ENCODE measurements at regions not wholly inside any gene's neighbourhood (a gene's known extent, or its start where the extent isn't known, plus 50 kb on each side); places are given as distances from the start of the nearest gene placed in this dataset.

DNA sequence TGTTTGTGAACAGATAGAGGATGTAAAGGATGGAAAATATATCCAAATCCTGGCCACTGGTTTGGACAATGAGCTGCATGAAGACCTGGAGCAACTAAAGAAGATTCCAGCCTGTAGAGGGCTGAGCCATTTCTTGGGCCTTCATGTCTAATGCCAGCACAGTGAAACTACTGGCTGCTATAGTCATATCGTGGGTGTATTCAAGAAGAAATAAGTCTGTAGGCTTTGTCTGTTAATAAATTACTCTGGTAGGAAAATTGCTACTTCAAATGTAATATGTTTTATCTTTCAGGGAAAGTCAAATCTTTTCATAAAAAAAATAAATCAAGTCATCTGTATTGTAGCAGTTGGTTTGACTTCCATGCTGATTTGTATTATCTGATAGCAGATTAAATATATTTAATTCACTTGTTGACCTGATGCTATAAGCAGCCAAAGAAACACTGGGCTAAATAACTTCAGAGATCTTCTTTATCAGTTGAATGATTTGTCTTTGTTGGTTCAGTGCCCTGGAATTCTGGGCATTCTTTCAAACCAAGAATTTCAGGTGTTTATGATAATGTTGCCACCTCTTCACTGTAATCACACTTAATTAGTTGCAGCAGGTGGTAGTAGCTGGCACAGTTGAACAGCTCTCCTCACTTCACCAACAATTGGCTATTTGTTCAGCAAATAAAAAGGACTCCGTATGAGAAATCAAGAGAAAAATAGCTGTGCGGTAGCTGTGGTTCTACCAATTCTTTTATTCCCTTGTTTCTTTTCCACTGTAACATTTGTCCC, 1109.5 kb downstream of the NSUN3 start:
- H3K27me3 ChIP-seq (replicated peaks; ENCODE audit: control insufficient read depth, insufficient read depth, low read length): no peaks in the 10 kb centered on the region
- no peak overlapping the region for H3K4me3 ChIP-seq (replicated peaks; ENCODE audit: low read depth, low read length)
- TF ChIP-seq, protein P1, sequence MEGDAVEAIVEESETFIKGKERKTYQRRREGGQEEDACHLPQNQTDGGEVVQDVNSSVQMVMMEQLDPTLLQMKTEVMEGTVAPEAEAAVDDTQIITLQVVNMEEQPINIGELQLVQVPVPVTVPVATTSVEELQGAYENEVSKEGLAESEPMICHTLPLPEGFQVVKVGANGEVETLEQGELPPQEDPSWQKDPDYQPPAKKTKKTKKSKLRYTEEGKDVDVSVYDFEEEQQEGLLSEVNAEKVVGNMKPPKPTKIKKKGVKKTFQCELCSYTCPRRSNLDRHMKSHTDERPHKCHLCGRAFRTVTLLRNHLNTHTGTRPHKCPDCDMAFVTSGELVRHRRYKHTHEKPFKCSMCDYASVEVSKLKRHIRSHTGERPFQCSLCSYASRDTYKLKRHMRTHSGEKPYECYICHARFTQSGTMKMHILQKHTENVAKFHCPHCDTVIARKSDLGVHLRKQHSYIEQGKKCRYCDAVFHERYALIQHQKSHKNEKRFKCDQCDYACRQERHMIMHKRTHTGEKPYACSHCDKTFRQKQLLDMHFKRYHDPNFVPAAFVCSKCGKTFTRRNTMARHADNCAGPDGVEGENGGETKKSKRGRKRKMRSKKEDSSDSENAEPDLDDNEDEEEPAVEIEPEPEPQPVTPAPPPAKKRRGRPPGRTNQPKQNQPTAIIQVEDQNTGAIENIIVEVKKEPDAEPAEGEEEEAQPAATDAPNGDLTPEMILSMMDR (IDR thresholded peaks at IDR 0.05; ENCODE audit: insufficient read depth, low read length, poor library complexity, severe bottlenecking): no peak
- H3K36me3 ChIP-seq (ENCODE audit: control insufficient read depth, insufficient read depth, low read length): no peaks in the 10 kb centered on the region
- no peak for DNase-seq (ENCODE audit: extremely low read depth, insufficient read length)

DNA sequence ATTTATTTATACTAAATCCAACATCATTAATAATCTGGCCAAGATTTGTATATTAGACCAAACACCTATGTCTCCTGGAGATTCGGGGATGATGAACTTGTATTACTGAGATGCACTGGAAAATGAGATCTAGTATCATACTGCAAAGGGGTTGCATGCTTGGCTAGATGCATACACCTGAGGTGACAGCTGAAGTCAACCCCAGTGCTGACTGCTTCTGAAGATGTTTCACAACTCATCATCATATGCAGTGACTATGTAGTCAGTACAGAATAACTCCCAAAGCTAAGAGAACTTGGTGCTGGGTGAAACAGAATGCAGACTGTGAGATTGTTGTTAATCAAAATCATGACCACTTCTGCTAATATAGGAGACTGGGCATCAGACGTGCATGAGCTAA, 1114.2 kb downstream of the NSUN3 start:
- TF ChIP-seq, protein P1 (IDR thresholded peaks at IDR 0.05; ENCODE audit: insufficient read depth, low read length, poor library complexity, severe bottlenecking): no peak
- no peak for DNase-seq (ENCODE audit: extremely low read depth, insufficient read length)
- H3K27me3 ChIP-seq (replicated peaks; ENCODE audit: control insufficient read depth, insufficient read depth, low read length): no peaks in the 10 kb centered on the region
- no peak overlapping the region for H3K4me3 ChIP-seq (replicated peaks; ENCODE audit: low read depth, low read length)
- no peaks in the 10 kb centered on the region for H3K36me3 ChIP-seq (ENCODE audit: control insufficient read depth, insufficient read depth, low read length)

DNA sequence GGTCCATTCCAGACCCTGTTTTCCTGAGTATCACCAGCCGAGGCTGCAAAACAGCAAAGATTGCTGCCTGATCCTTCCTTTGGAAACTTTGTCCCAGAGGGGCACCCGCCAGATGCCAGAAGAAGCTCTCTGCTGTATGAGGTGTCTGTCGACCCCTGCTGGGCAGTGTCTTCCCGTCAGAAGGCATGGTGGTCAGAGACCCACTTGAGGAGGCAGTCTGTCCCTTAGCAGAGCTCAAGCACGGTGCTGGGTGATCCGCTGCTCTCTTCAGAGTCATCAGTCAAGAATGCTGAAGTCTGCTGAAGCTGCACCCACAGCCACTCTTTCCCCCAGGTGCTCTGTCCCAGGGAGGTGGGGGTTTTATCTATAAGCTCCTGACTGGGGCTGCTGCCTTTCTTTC, 1121.2 kb downstream of the NSUN3 start:
- no peak for DNase-seq (ENCODE audit: extremely low read depth, insufficient read length)
- H3K4me3 ChIP-seq (replicated peaks; ENCODE audit: low read depth, low read length): no peak overlapping the region
- TF ChIP-seq, protein P1 (IDR thresholded peaks at IDR 0.05; ENCODE audit: insufficient read depth, low read length, poor library complexity, severe bottlenecking): no peak
- H3K27me3 ChIP-seq (replicated peaks; ENCODE audit: control insufficient read depth, insufficient read depth, low read length): no peaks in the 10 kb centered on the region
- no peaks in the 10 kb centered on the region for H3K36me3 ChIP-seq (ENCODE audit: control insufficient read depth, insufficient read depth, low read length)

DNA sequence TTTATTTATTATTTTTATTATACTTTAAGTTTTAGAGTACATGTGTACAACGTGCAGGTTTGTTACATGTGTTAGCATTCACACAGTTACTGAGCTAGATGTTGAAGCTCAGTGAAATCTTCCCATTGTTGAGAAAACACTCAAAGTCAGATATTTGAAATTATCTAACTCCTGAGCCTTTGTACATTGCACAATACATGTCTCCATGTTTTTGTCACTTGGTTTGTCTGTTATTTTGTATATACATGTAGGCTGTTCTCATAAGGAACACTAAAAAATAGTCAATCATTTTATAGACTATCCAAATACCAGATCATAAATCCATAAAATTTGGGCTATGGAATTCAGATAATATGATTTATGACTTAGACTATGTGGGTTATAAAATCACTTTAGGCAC, 1126.5 kb downstream of the NSUN3 start:
- TF ChIP-seq, protein P1 (IDR thresholded peaks at IDR 0.05; ENCODE audit: insufficient read depth, low read length, poor library complexity, severe bottlenecking): no peak

DNA sequence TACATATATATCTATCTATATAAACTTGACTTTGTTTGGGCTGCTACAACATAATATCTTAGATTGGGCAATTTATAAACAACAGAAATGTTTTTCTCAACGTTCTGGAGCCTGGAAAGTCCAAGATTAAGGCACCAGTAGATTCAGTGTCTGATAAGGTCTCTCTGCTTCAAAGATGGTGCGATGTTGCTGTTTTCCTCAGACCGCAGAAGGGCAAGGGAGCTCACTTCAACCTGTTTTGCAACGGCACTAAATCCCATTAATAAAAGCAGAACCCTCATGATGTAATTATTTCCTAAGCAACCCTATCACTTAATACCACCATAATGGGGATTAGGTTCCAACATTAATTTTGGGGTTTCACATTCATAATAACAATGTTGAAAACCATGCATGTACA, 1134.8 kb downstream of the NSUN3 start:
- TF ChIP-seq, protein P1 (IDR thresholded peaks at IDR 0.05; ENCODE audit: insufficient read depth, low read length, poor library complexity, severe bottlenecking): no peak
- Histone ChIP-seq H3K36me3 (ENCODE audit: control insufficient read depth, insufficient read depth, low read length) (no peaks in the 10 kb centered on the region), H3K4me3 (replicated peaks; ENCODE audit: low read depth, low read length) (no peak overlapping the region), H3K27me3 (replicated peaks; ENCODE audit: control insufficient read depth, insufficient read depth, low read length) (no peaks in the 10 kb centered on the region)
- no peak for DNase-seq (ENCODE audit: extremely low read depth, insufficient read length)

More for the DNA sequence above, 1126.5 kb downstream of the NSUN3 start:
- no peaks in the 10 kb centered on the region for H3K36me3 ChIP-seq (ENCODE audit: control insufficient read depth, insufficient read depth, low read length)
- no peak for DNase-seq (ENCODE audit: extremely low read depth, insufficient read length)
- H3K27me3 ChIP-seq (replicated peaks; ENCODE audit: control insufficient read depth, insufficient read depth, low read length): no peaks in the 10 kb centered on the region
- no peak overlapping the region for H3K4me3 ChIP-seq (replicated peaks; ENCODE audit: low read depth, low read length)
